GM18502 (cell line): ENCODE measurements at regions not wholly inside any gene's neighbourhood (a gene's known extent, or its start where the extent isn't known, plus 50 kb on each side); places are given as distances from the start of the nearest gene placed in this dataset.
"Not testable (repeated sequence)": the region's sequence is repeated elsewhere in the genome, so short reads cannot be mapped to it uniquely, and the experiment has no call there.

Experiments
- ATAC-seq: cut with Tn5 transposase; IDR thresholded peaks from one replicate; pipeline ENCODE4 v1.9.1; 2021; ENCODE audit warnings: mild to moderate bottlenecking; ENCODE audit not compliant: unreplicated experiment, poor library complexity

- ATAC-seq = no peak
Measured at GRCh38 chrX:12034741-12035140, 103.5 kb upstream of the FRMPD4 start.

GRCh38 chrX:12042615-12043014 lies 95.7 kb upstream of the FRMPD4 start:
- ATAC-seq = no peak

GRCh38 chrX:12052109-12052508 lies 86.2 kb upstream of the FRMPD4 start:
- no peak for ATAC-seq

GRCh38 chrX:12058087-12058486 lies 80.2 kb upstream of the FRMPD4 start:
- no peak for ATAC-seq

- ATAC-seq = no peak
Measured at GRCh38 chrX:12060489-12061260, 77.6 kb upstream of the FRMPD4 start.

GRCh38 chrX:12065251-12065650 lies 73.0 kb upstream of the FRMPD4 start:
- no peak for ATAC-seq

- ATAC-seq = no peak
Measured at GRCh38 chrX:12076046-12076445, 62.2 kb upstream of the FRMPD4 start.

GRCh38 chrX:12080265-12080664 lies 58.0 kb upstream of the FRMPD4 start:
- peak; percentile 50 for ATAC-seq

- ATAC-seq = not testable (repeated sequence)
Measured at GRCh38 chrX:12082959-12083358, 55.3 kb upstream of the FRMPD4 start.
